Esophagus muscularis mucosa (tissue), 3 donors: ENCODE measurements at regions not wholly inside any gene's neighbourhood (a gene's known extent, or its start where the extent isn't known, plus 50 kb on each side); places are given as distances from the start of the nearest gene placed in this dataset.

Experiments
- CTCF ChIP-seq, 3 experiments: fragments of 200-600 bp in 2 of 3; fragments of 450-650 bp in 1 of 3; sonication (generic) in 2 of 3; IDR thresholded peaks; one replicate each; pipeline ENCODE4 v1.5.1; 2017 to 2019; ENCODE audit warnings: antibody characterized with exemption in 3 of 3, mild to moderate bottlenecking in 2 of 3, moderate library complexity in 1 of 3
- EP300 ChIP-seq: sonication (generic); formaldehyde crosslinking; IDR thresholded peaks from one replicate; pipeline ENCODE4 v1.6.1; 2017; ENCODE audit warnings: antibody characterized with exemption

GRCh38 chr18:47756364-47757016, 174.0 kb downstream of the SMAD2 start:
- TF ChIP-seq EP300: no peak
- TF ChIP-seq CTCF (IDR thresholded peaks at IDR 0.05): peak; percentile 59 to 91 (median 69)
